Fibroblast of skin of right quadriceps (primary cell): ENCODE measurements at regions not wholly inside any gene's neighbourhood (a gene's known extent, or its start where the extent isn't known, plus 50 kb on each side); places are given as distances from the start of the nearest gene placed in this dataset.

Experiments
- DNase-seq: peaks from one replicate; pipeline ENCODE4 v3.0.0-alpha.2; 2013

DNA sequence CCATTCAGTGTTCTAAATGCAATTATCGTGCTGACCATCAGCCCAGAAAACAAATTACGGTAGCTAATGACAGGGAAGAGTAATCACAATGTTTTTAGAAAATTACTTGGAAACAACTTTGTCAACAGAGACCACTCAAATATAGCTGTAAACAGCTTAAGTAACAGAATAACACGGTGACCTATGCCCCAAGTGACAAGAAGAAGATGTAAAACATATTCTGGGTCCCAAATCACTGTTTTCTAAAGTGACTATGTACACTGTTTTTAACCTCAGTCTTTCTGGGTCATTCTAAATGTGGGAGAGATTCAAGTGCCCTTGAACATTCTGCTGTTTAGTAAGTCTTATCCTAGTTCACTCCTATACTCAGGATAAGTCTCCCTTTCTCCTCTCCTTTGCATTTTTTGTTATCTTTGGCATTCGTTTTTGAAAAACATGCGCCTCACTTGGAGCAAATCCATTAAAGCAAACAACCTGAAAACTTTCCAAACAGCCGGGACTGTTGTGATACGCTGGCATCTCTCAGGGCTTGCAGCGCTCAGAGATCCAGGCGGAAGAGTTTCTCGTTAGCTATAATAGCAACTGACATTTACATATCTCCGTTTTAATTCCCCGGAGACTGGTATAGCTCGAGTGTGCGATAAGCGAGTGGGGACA is 114.5 kb upstream of the SOX4 start:
- DNase-seq = no peak

DNA sequence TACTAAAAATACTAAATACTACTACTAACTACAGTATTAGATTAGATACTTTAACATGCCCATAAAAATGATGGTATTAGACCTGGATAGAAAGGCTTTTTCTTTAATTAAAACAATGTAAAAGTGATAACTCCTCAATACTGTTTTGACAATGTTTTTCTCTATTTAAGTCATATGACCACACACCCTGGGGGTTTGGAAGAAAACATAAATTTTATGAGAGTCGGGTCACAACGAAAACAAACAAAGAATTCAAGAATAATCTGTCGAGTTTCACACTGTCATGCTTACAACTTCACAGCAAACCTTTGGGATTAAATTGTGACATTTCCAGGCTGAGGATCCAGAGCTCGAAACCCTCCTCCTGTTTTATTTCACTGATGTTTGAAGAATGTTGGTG is 107.4 kb upstream of the SOX4 start:
- no peak for DNase-seq

DNA sequence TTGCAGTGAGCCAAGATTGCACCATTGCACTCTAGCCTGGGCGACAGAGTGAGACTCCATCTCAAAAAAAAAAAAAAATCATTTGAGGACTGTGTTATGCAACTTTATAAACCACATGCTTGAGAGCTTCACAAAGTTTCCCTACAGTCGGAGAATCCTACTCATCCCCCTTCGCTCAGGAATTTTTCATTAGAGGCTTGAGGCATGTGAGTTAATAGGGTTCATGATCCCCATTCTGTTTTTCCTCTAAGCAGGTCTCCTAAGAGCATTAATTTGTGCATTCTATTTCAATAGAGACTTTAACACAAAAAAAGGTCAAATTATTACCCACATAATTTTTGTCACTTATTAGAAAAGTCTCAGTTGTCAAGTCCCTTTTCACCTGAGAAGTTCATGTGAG is 103.7 kb upstream of the SOX4 start:
- no peak for DNase-seq

DNA sequence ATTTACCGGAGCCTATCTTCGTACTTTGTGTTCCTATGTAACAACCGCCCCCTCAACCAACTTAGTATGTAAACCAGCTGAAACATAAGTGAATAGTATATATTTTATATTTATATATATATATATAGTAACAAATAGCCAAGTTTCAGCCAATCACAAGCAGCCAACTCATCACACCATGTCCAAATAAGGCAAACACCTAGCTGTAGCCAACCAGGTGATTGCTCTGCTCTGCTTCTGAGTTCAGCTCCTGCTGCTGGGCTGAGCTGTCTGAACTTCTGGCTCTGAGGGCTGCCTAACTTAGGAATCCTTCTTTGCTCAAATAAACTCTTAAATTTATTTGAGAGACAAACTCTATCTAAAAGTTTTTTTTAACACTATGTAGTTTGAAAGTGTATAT is 101.6 kb upstream of the SOX4 start:
- no peak for DNase-seq

DNA sequence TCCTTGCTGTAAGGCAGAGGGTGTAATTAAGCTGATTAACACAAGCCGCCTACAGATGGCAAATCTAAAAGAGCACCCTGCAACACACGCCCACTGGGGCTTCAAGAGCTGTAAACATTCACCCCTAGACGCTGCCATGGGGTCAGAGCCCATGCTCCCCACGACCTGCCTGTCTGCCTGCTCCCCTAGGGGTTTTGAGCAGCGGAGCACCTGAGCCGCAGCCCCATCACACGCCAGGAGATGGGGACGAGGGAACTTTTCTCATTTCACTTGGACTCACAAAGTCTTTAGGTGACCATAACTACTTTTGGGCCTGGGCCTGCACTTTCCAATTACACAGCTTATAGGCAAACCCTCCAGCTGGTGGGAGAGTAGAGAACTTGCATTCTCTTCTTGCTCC is 99.0 kb upstream of the SOX4 start:
- no peak for DNase-seq

DNA sequence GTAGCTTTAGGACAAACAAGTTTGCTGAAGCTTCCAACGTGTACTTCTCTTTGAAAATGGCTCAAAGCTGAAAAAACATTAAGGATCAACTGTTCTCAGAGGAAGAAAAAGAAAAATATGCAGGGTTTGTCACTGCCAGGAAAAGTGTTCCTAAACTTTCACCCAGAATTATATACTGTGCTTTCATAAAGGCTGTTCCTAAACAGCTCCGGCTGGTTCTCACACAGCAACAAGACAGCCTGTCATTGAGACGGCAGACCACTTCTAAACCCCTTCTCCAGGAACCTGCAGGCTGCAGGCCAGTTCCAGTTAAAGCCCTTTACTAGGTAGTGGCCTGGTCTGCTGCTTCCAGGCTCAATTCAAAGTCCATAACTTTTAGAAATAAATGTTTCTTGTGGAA is 97.4 kb upstream of the SOX4 start:
- DNase-seq = no peak

DNA sequence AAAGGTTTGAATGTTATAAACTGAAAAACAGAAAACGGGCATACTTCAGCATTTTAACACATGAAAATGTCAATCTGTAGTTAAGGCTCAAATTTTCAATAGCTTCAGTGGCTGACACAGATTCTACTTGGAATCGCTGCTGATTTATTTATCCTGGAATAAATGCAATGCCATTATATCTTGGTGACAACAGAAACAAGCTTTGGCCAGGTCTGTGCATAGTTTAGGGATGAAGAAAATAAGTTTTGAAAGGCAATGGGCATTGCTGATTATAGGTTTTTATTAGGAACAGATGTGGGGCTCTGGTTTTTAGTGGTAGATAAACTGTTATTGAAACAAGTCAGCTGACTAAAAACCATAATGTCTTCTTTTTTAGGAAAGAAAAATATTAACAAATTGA is 96.8 kb upstream of the SOX4 start:
- DNase-seq = peak; percentile 25

DNA sequence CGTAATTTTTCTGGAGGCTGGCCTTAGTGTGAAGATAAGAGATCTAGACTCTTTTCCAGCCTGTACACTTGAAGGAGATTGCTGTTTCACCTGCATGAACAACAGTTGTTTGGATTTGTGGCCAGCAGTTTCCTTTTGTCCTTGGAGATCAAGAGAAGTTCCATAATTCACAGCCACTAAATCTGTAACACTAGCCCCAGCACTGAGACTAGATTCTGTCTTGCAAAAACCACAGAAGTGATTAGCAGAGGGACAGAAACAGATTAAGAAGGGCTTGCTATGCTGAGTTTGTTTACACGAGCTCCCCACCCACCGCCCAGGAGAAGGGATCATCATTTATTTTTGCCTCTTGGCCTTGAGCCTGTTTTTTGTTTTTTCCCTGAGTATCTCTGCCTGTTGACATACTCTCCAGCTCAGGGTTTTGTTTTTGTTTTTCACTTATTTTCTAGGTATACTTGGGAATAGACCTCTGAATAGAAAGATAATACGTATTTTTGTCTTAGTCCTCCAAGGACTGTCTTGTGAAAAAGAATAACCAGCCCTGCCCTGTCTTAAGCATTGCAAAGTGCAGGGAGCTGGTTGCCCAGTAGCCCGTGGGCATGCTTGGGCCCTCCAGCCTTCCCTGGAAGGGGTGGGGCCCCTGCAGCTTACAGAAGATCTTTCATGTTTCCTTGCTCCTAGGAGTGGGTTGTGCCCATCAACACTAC is 93.1 kb upstream of the SOX4 start:
- no peak for DNase-seq

DNA sequence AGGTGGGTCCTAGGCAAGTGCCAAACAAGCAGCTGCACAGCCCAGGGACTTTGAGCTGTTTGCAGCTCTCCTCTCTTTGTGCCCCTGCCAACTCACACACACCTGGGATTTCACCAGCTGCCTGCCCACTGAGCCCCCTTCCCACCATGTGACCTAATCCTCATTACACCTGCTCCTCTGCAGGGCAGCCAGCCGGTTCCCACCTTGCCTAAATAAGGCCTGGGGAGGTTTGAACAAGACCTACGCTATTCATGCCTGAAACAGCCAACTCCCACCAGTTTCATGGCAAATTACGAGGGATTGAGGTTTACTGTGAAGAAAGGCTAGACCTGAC is 92.6 kb upstream of the SOX4 start:
- DNase-seq = no peak

DNA sequence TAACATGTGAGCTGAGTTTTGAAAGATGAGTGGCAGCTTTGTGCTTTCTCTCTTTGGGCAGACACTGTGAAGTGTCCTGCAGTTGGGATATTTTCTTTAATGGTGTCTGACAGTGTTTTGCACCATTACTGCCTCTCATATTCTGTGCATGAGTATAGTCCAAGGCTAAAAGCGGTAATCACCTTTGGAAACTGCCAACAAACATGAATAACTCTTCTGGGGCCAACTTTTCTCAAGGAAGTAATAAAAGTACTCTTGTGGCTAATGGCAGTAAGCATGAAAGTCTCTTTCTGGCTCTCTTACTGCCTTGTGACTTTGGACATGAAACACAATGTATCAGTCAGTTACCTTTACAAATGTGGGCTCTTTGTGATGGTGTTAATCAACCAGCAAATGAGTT is 91.7 kb upstream of the SOX4 start:
- no peak for DNase-seq

DNA sequence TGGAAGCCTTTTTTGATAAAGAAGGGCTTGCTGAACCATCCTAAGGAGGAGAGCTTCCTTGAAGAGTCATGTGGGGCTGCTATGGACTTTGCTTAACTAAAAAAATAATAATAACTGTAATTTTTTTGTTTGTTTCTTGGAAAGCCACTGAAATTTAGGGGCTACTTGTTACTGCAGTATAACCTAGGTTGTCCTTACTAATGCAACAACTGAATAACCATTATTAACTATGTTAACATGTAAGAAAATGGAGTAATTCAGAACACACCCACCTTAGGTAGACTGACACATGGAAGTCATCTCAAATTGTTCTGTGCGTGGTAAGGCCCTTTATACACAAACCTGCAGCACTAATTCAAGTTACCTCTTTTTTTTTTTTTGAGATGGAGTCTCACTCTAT is 90.9 kb upstream of the SOX4 start:
- no peak for DNase-seq

DNA sequence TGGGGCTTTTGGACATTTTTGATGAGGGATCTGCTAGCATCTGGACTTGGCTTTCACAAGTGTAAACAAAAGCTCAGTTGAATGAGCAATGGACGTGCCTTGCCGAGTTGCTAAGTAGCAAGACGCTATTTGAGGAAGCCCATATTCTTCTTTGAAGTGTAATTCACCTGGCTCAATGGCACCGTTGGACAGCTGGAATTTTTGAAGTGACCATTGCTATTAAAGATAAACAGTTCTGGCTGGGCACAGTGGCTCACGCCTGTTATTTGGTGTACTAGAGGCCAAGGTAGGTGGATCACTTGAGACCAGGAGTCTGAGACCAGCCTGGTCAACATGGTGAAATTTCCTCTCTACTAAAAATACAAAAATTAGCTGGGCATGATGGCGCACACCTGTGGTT is 88.8 kb upstream of the SOX4 start:
- DNase-seq = no peak

DNA sequence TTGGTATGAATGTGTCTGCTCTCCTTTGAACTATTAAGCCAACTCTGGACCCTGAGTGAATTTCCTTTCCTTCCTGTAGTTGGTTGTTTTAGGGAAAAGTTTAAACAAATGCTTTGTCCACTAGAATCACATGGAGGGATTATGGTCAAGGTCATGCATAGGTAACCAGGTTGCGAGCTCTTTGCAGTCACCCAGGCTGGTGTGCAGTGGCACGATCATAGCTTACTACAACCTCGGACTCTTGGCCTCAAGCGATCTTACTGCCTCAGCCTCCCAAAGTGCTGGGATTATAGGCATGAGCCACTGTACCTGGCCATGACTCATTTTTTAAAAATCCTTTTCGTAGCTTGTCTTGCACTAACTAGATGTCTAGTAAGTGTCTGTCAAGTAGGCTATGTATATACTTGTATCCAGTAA is 88.0 kb upstream of the SOX4 start:
- DNase-seq = no peak

DNA sequence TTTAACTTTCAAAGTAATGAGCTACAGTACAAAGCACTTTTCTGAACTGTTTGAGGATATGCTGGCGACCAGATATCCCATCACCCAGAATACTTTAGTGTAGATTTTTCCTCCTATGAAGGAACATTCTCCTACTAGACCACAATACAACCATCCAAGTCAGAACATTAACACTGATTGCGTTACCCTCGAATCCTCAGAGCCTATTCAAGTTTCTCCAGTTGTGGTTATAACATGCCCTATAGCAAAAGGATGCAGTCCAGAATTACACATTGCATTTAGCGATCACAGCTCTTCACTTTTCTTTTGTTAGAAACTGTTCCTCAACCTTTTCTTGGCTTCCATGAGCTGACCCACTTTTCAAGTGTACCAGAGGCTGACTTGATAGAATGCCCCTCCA is 87.4 kb upstream of the SOX4 start:
- DNase-seq = no peak

DNA sequence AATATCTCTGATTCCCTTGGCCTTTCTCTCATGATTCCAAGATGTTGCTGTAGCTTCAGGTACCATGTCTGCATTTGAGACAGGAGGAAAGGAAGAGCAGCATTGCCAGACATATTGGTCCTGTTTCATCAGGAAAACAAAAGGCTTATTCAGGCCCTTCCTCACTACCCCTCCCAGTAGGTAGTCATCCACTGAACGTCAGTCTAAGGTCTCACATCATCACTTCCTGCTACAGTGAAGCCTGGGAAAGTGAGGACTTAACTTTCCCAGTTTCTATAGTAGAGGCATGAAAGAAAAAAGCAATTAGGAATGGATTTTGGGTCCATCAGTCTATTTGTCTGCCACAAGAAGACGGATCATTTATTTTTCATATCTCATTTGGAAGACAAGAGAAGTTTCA is 85.7 kb upstream of the SOX4 start:
- DNase-seq = no peak

DNA sequence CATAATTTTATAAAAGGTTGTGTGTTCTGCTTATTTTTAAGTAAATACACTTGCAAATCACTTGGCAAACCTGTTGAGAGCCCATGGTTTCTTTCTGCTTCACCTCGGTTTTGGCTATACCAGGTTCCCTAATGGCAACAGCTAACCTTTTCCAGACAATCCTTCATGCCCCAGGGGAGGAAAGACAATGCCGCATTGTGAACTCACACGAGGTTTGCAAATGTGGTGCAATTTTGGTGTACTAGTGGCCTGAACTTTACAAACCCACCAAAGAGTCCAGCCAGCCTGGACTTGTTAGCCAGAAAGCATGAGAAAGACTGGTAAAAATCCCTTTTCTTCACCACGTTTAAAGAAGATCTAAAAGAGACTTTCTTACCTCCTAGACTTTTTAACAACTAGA is 84.8 kb upstream of the SOX4 start:
- no peak for DNase-seq

DNA sequence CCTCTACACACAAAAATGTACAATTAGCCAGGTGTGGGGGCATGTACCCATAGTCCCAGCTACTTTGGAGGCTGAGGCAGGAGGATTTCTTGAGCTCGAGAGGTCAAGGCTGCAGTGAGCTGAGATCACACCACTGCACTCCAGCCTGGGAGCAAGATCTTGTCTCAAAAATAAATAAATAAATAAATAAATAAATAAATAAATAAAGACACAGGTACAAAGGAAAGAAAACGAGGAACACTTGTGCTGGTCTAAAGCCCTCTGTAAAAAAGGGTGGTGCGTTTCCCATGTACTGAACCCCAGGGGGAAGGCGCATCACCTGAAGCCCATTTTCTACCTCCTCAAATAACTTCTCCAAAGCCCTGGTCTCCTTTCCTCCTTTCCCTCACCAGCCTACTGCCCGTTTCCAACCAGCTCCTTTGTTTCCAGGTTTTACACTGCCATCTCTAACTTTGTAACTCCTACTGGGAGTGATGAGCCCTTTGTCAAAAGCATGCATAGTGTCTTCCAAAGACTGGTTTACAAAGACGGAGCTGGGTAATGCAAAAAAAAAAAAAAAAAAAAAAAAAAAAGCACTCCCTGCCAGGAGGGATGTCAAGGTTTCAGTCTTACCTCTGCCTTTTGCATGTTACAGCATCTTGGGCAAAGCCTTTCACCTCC is 81.5 kb upstream of the SOX4 start:
- no peak for DNase-seq

DNA sequence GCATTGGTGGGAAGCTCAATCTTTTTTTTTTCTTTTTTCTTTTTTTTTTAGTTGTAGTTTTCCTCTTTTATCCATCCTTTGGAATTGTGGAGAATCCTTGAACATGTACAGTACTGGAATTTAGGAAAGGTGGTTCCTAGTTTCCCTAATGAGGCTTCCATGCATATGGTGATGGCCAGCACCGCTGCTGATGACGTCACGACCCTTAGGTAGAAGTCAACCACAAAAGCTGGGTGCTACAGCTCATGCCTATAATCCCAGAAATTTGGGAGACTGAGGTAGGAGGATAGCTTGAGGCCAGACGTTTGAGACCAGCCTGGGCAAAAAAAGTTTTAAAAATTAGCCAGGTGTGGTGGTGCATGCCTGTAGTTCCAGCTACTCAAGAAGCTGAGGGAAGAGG is 79.3 kb upstream of the SOX4 start:
- no peak for DNase-seq

DNA sequence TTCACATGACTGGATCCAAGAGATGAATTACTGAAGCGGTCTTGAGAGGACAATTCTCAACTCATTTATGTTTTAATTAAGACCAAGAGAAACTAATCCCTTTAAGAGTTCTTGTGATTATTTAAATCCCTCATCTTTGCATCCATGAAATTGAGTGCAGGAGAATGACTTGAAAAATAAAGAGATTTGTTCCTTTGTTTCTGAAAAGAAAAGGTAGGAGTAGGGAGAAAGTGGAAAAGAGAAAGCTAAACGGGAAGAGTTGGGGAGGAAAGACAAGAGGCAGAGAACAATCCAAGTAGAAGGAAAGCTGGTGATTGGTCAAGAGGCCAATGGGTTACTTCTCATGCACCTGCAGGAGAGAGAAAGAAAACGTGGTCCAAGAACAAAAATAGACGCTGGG is 75.2 kb upstream of the SOX4 start:
- no peak for DNase-seq

DNA sequence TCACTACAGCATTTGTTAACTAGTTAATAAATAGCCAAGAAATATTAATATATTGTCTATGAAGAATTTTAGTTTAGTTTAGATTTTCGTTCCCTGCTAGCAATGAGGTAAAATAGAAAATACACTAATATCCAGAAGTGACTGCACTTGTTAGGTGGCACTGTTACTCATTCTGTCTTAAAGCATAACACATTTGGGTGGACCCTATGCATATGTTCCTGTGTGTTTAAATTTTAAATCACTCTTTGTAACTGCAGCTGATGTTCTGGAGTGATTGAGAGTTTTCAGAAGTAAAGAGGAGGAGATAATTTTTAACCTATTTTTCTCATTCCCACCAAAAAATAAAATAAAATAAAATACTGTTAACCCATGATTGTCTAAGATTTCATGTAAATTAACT is 73.9 kb upstream of the SOX4 start:
- no peak for DNase-seq

DNA sequence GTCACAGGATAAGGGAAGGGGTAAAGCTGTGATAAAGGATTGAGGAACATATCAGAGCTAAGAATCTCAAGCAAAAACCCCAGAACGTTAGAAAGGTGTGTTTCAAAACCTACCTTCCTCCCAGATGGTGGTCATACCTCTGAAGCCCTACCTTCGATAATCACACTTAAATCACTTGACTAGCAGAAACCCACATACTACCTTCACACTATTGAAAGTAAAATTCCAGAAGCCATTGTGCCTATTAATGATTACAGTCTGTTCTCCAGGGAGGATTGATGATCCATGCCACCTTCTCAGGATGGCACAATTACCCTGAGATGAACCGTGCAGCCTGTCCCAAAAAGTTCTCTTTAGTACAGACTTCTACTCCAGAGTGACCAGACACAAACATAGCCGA is 72.3 kb upstream of the SOX4 start:
- no peak for DNase-seq

DNA sequence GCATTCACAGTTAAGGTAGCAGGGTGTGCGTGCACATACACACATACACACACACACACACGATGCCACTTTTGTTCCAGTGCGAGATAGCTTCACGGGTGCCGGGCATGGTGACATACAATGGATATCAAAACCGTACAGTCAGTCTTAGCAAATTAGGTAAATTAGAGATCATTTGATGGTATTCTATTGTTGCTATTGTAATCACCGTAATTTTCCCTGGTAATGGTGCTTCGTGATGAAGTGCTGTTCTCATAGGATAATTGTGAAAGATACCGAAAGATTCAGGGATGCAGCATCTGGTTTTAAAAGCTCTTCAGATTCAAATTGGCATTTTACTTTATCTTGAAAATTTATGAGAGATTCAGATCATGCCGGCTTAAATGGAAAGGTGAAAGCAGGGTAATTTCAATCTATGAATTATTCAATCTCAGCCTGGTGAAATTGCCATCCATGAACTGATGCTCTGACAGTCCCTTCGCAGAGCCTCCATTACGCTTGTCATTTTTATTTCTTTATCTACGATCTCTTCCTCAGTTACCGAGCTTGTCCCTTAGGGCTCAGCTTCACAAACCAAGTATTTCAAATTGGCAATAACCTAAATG is 71.3 kb upstream of the SOX4 start:
- no peak for DNase-seq

DNA sequence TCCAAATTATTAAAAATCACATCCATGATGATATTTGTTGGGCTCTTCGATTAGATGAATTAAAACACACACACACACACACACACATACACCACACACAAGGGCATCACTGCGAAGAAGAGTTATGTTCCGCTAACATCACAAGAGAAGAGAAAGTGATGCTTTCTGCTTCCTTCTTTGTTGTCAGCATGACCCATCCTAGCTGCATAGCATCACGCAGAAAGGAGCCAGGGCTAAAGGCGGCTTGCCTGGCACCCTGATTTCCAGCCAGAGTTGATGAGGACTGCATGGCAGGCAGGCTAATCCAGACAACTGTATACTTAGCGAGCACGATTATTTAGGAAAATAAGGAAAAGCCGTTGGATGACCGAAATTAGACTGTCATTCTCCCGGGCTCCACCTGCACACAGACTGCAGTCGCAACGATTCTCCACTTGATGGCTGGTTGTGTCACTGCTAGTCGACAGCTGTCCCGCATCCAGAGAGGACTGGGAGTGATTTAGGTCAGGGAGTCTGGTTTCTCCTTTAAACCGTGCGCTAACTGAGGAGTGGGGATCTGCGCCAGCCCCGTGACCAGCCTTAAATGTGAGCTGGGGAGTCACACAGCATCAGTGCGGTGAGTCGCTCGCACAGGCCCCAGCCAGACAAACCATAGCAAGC is 70.6 kb upstream of the SOX4 start:
- no peak for DNase-seq

DNA sequence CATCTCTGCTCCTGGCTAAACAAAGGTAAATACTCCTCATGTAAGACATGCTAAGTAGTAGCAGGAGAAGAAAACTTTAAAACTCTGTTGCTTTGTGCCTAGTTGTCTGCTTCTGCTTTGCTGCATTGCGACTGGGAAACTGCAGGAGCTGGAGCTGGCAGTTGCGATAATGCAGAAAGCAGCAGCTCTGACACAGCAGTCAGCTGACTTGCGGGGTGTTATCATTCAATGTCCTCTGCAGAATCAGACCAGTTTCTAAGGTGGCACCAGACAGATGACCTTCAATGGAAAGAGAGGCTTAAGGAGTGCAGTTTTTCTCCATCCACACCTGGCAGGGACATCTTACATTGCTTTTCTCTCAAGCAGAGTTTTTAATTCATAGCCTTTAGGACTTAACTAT is 69.9 kb upstream of the SOX4 start:
- DNase-seq = no peak
